Hypothalamus (tissue), 51 donors: ENCODE measurements at regions not wholly inside any gene's neighbourhood (a gene's known extent, or its start where the extent isn't known, plus 50 kb on each side); places are given as distances from the start of the nearest gene placed in this dataset.

Source experiments
- DNase-seq, 51 donors: peaks; one replicate each; lab custom pipeline; 2025; lab: John Stamatoyannopoulos, UW

GRCh38 chr2:221649051-221649775 is 77.1 kb upstream of the EPHA4 start:
- DNase-seq = peak in 20 of 51 donors; percentile 0 to 44 (median 4)

- DNase-seq = no peak
Observed at GRCh38 chr2:221642447-221642846, 70.3 kb upstream of the EPHA4 start.

- DNase-seq = no peak
Observed at GRCh38 chr2:221641181-221641871, 69.2 kb upstream of the EPHA4 start.

- no peak for DNase-seq
Observed at GRCh38 chr2:221640686-221641085, 68.6 kb upstream of the EPHA4 start.

- DNase-seq = no peak
Observed at GRCh38 chr2:221637851-221638250, 65.7 kb upstream of the EPHA4 start.

- DNase-seq = no peak
Observed at GRCh38 chr2:221635949-221636348, 63.8 kb upstream of the EPHA4 start.

- DNase-seq = no peak
Observed at GRCh38 chr2:221629468-221629867, 57.4 kb upstream of the EPHA4 start.

GRCh38 chr2:221624475-221624874 is 52.4 kb upstream of the EPHA4 start:
- no peak for DNase-seq
